HG03378 (cell line): ENCODE measurements at regions not wholly inside any gene's neighbourhood (a gene's known extent, or its start where the extent isn't known, plus 50 kb on each side); places are given as distances from the start of the nearest gene placed in this dataset.
"Not testable (repeated sequence)": the region's sequence is repeated elsewhere in the genome, so short reads cannot be mapped to it uniquely, and the experiment has no call there.

Experiments
- ATAC-seq: cut with Tn5 transposase; IDR thresholded peaks from one replicate; pipeline ENCODE4 v1.9.1; 2021; ENCODE audit warnings: mild to moderate bottlenecking, moderate library complexity; ENCODE audit not compliant: unreplicated experiment

- ATAC-seq, result no peak
Observed at GRCh38 chr10:45520476-45520875, 146.5 kb downstream of the ALOX5 start.

GRCh38 chr10:45518741-45519140 lies 144.7 kb downstream of the ALOX5 start:
- no peak for ATAC-seq

- ATAC-seq, result no peak
Observed at GRCh38 chr10:45515630-45516029, 141.6 kb downstream of the ALOX5 start.

- no peak for ATAC-seq
Observed at GRCh38 chr10:45514291-45515270, 140.6 kb downstream of the ALOX5 start.

DNA sequence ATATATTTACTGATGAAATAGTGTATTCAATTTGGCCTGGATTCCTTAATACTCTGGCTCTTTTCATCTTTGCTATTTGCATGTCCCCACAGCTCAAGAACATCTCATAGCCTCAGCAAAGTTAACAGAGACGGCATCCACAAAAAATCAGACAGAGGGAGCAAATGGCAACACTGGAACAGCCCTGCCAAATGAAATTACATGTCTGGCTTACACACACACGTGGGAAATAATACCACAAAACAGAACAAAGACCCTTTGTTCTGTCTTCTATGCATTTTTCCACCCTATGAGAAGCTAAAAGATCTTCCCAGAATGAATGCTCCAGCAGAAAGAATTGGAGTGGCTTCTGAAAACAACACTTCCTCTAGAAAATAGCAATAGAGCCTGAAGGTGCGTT lies 139.5 kb downstream of the ALOX5 start:
- no peak for ATAC-seq

- ATAC-seq, result not testable (repeated sequence)
Observed at GRCh38 chr10:45511926-45512325, 137.9 kb downstream of the ALOX5 start.

GRCh38 chr10:45509491-45509890 lies 135.5 kb downstream of the ALOX5 start:
- no peak for ATAC-seq

DNA sequence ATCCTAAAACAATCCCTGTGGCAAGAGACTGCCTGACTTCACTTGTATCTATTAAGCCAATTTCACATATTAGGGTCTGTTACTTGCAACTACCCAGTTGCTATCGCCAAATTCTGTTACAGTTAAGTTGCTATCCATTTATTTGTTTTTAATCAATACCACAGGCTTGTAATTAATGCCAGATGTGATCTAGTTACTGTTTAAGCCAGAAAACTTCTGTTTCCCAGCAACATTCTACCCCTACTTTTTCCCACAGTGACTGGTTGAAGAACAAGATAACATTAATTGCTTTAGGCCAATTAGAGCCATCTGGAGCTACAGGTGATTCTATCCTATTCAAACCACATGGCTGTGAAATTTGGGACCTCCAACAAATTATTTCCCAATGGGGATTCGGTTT lies 131.3 kb downstream of the ALOX5 start:
- no peak for ATAC-seq

GRCh38 chr10:45502458-45502857 lies 128.4 kb downstream of the ALOX5 start:
- no peak for ATAC-seq

DNA sequence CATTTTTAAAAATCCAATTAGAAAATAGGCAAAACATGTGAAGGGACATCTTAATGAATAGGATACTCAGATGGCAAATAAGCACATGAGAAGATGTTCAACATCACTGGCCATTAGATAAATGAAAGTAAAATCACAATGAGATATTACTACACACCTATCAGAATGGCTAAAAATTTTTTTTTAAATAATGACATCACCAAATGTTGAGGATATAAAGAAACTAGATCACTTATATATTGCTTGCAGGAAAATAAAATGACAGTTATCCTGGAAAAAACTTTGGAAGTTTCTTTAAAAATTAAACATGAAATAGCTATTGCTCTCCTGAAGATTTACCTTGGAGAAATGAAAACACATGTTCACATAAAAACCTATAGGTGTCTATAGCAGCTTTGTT lies 127.8 kb downstream of the ALOX5 start:
- no peak for ATAC-seq

DNA sequence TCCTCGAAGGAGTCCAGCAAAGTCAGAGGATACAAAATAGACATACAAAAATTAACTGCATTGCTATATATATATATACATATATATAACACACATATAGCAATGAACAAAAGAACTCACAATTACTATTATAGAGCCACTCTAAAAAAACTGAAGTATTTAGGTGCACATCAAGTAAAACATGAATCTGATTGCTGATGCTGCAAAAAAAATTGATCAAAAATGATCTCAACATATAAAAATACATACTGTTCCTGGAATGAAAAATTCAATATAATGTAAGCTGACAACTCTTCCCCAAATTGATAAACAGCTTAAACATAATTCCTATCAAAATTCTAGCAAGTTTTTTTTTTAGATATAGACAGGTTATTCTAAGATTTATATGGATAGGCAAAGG lies 126.8 kb downstream of the ALOX5 start:
- ATAC-seq, result no peak

- no peak for ATAC-seq
Observed at GRCh38 chr10:45500304-45500703, 126.3 kb downstream of the ALOX5 start.

DNA sequence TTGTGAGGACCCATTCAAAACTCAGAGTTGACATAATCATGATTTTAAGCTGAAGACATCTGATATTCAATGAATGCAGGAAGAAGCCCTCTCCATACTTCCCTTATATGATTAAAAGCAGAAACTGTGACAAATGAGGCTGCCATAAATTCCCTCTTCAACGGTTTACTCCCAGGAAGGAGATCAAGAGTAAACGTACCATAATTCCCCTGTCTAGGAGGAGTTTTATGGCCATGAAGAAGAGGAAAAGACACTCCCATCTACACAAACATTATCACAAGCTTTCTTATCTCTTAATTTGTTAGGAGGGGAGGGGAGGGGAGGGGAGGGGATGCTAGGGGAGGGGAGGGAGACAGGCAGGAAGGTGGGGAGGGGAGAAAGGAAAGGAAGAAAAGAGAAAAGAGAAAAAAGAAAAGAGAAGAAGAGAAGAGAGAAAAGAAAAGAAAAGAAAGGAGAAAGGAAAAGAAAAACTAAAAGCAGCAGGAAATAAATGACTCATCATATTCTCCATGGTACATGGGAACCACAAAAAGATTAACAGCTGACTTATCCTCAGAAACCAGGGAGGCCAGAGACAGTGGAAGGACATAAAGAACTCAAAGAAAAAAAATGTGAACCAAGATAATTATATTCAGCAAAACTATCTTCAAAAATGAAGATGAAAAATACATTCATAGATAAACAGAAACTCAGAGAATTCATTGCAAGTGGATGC lies 121.6 kb downstream of the ALOX5 start:
- no peak for ATAC-seq
